ENCODE measurements at regions not wholly inside any gene's neighbourhood (a gene's known extent, or its start where the extent isn't known, plus 50 kb on each side); places are given as distances from the start of the nearest gene placed in this dataset.
"Not testable (repeated sequence)": the region's sequence is repeated elsewhere in the genome, so short reads cannot be mapped to it uniquely, and the experiment has no call there.

DNA sequence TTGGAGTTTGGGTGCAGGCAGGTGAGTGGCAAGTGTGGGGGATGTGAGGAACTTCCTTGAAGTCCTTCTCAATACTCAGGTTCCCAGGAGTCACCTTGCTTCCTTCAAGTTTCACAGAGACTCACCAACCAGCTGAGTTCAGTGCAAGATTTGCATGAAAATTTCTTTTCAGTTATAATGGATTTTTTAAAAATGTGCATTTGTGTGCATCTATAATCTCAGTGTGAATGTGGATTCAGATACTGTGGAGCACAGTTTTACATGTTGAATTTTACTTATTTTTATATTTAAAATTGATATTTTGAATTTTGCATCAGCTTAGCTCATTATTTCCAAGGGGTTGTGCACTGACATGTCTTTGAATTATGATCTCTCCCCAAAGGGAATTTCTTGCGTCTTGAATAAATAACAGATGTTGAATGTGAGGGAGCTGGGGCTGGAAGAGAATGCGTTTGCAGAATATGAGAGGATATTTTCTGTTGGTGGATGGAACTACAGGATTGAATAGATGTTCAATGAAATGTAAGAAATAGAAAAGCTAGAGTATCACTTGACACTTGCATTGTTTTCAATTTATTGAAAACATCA is 184.3 kb downstream of the RPRM start:
- Histone ChIP-seq H3K27me3 (no peaks in the 10 kb centered on the region), H3K4me1 (no peaks in the 10 kb centered on the region), H3K27ac (no peak overlapping the region), H3K9me3 (no peaks in the 10 kb centered on the region), H3K36me3 (no peaks in the 10 kb centered on the region), H3K4me3 (no peak overlapping the region)
- 29 to 38% methylated on average over 2 of the region's 2 CpGs for WGBS, 2 donors (ENCODE audit: low coverage in 1 of 2)
- DNase-seq, result no peak
- in situ Hi-C loops (cut with MboI; ENCODE audit: low pct_ligation_motif_present in 1 of 4, low pct_unique_long_range_greater_than_20kb in 1 of 4, low sequenced_read_pairs in 3 of 4) (no loop called here), intact Hi-C loops (cut with DNase I; ENCODE audit: low total_unique reads) (no loop called here)
- TF ChIP-seq EP300 (IDR thresholded peaks at IDR 0.05; ENCODE audit: low read depth) (no peak), POLR2AphosphoS5 (IDR thresholded peaks at IDR 0.05) (no peak), POLR2A (IDR thresholded peaks at IDR 0.05) (no peak), CTCF (IDR thresholded peaks at IDR 0.05) (no peak)

GRCh38 chr2:153291718-153292117 is 186.8 kb downstream of the RPRM start:
- WGBS, 2 donors (ENCODE audit: low coverage in 1 of 2), result 43 to 51% methylated on average over 4 to 5 of the region's 5 CpGs
- in situ Hi-C loops (cut with MboI; ENCODE audit: low pct_ligation_motif_present in 1 of 4, low pct_unique_long_range_greater_than_20kb in 1 of 4, low sequenced_read_pairs in 3 of 4), result no loop called here
- intact Hi-C loops (cut with DNase I; ENCODE audit: low total_unique reads), result no loop called here

GRCh38 chr2:153287109-153287801 is 191.3 kb downstream of the RPRM start:
- Histone ChIP-seq H3K4me1 (no peaks in the 10 kb centered on the region), H3K27ac (no peak overlapping the region), H3K9me3 (no peaks in the 10 kb centered on the region), H3K4me3 (no peak overlapping the region), H3K27me3 (no peaks in the 10 kb centered on the region), H3K36me3 (no peaks in the 10 kb centered on the region)
- peak in 1 of 5 experiments; percentile 3 for TF ChIP-seq CTCF (IDR thresholded peaks at IDR 0.05)
- no peak for TF ChIP-seq EP300 (IDR thresholded peaks at IDR 0.05; ENCODE audit: low read depth)
- 52 to 66% methylated on average over 9 to 24 of the region's 24 CpGs for WGBS, 2 donors (ENCODE audit: low coverage in 1 of 2)
- in situ Hi-C loops (cut with MboI; ENCODE audit: low pct_ligation_motif_present in 1 of 4, low pct_unique_long_range_greater_than_20kb in 1 of 4, low sequenced_read_pairs in 3 of 4), result no loop called here
- intact Hi-C loops (cut with DNase I; ENCODE audit: low total_unique reads), result no loop called here
- DNase-seq, result no peak

More at GRCh38 chr2:153291718-153292117, 186.8 kb downstream of the RPRM start:
- Histone ChIP-seq H3K4me1 (no peaks in the 10 kb centered on the region), H3K27ac (no peak overlapping the region), H3K36me3 (no peaks in the 10 kb centered on the region), H3K4me3 (no peak overlapping the region), H3K9me3 (no peaks in the 10 kb centered on the region), H3K27me3 (no peaks in the 10 kb centered on the region)
- no peak for TF ChIP-seq POLR2A (IDR thresholded peaks at IDR 0.05)
- no peak for TF ChIP-seq EP300 (IDR thresholded peaks at IDR 0.05; ENCODE audit: low read depth)
- TF ChIP-seq CTCF (IDR thresholded peaks at IDR 0.05), result no peak
- TF ChIP-seq POLR2AphosphoS5 (IDR thresholded peaks at IDR 0.05), result no peak
- DNase-seq, result no peak

GRCh38 chr2:153268941-153269461 is 209.6 kb downstream of the RPRM start:
- in situ Hi-C loops (cut with MboI; ENCODE audit: low pct_ligation_motif_present in 1 of 4, low pct_unique_long_range_greater_than_20kb in 1 of 4, low sequenced_read_pairs in 3 of 4), result no loop called here
- Histone ChIP-seq H3K27ac (no peak overlapping the region), H3K4me1 (no peaks in the 10 kb centered on the region), H3K36me3 (no peaks in the 10 kb centered on the region), H3K27me3 (no peaks in the 10 kb centered on the region), H3K9me3 (no peaks in the 10 kb centered on the region), H3K4me3 (no peak overlapping the region)
- no peak for TF ChIP-seq POLR2AphosphoS5 (IDR thresholded peaks at IDR 0.05)
- no peak for TF ChIP-seq POLR2A (IDR thresholded peaks at IDR 0.05)
- no peak for TF ChIP-seq CTCF (IDR thresholded peaks at IDR 0.05)
- TF ChIP-seq EP300 (IDR thresholded peaks at IDR 0.05; ENCODE audit: low read depth), result no peak
- no peak for DNase-seq
- intact Hi-C loops (cut with DNase I; ENCODE audit: low total_unique reads), result no loop called here

GRCh38 chr2:153256876-153257275 is 221.7 kb downstream of the RPRM start:
- intact Hi-C loops (cut with DNase I; ENCODE audit: low total_unique reads); DNase-seq; H3K4me1 ChIP-seq; H3K36me3 ChIP-seq; H3K27me3 ChIP-seq; H3K4me3 ChIP-seq; H3K27ac ChIP-seq; in situ Hi-C loops (cut with MboI; ENCODE audit: low pct_ligation_motif_present in 1 of 4, low pct_unique_long_range_greater_than_20kb in 1 of 4, low sequenced_read_pairs in 3 of 4); H3K9me3 ChIP-seq: not testable (repeated sequence)
- WGBS, 2 donors (ENCODE audit: low coverage in 1 of 2), result 93% methylated on average over 3 of the region's 18 CpGs; no CpG with 5 or more reads in 1 of the 2 donors

- H3K4me3 ChIP-seq; H3K9me3 ChIP-seq; H3K27me3 ChIP-seq; H3K36me3 ChIP-seq; in situ Hi-C loops (cut with MboI; ENCODE audit: low pct_ligation_motif_present in 1 of 4, low pct_unique_long_range_greater_than_20kb in 1 of 4, low sequenced_read_pairs in 3 of 4); H3K4me1 ChIP-seq; DNase-seq; intact Hi-C loops (cut with DNase I; ENCODE audit: low total_unique reads); H3K27ac ChIP-seq: not testable (repeated sequence)
- WGBS, 2 donors (ENCODE audit: low coverage in 1 of 2), result 42 to 53% methylated on average over 1 of the region's 1 CpG
These were observed 231.9 kb downstream of the RPRM start for GRCh38 chr2:153246636-153247035.
